ENCODE measurements at regions not wholly inside any gene's neighbourhood (a gene's known extent, or its start where the extent isn't known, plus 50 kb on each side); places are given as distances from the start of the nearest gene placed in this dataset.
A peak's percentile ranks its signal among the peaks of the same experiment; 100 is the strongest.

DNA sequence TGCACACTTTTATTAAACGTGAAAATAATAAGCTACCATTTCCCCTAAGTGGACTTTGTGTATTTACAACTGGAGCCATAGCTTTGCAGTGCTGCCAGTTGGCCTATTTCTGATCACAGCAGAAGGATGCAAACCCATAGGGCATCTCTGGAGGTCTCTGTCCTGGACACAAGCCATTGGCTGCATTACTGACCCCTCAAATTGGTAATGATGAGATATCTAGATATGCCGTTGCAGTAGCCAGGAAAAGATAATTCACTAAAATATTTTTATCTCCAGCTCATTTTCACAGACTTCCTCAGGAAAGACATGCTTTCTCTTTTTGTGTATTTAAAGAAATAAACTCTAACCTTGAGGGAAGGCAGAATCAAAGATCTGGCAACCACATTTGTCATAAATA is 182.5 kb downstream of the TDRD15 start:
- 52% methylated on average over 2 of the region's 2 CpGs for WGBS

DNA sequence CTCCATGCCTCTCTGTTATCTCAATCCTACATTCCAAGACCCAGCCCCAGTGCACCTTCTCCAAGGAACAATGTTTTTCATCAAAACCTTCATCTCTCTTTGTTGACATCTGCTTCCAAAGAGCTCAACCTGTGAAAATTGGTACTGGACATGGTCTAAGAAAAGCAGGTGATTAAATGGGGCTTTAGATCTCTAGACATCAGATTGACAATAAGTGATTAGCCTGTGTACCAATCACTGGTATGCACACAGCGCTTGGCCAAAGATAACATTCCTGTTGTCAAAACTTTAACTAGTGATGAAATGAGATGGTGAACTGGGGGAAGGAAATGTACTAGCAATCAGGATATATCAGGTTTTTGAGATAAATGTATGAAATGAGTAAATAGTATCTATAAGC is 183.3 kb downstream of the TDRD15 start:
- no peak for DNase-seq (ENCODE audit: extremely low spot score)
- H3K4me3 ChIP-seq (ENCODE audit: low read depth, low read length), result no peak overlapping the region
- WGBS, result 91% methylated on average over 1 of the region's 1 CpG
- no peaks in the 10 kb centered on the region for H3K36me3 ChIP-seq (ENCODE audit: insufficient read depth)
- no peak overlapping the region for H3K27ac ChIP-seq (ENCODE audit: low read depth)
- H3K4me1 ChIP-seq (ENCODE audit: insufficient read depth), result no peaks in the 10 kb centered on the region

More for the DNA sequence above, 182.5 kb downstream of the TDRD15 start:
- Histone ChIP-seq H3K36me3 (ENCODE audit: insufficient read depth) (no peaks in the 10 kb centered on the region), H3K4me1 (ENCODE audit: insufficient read depth) (no peaks in the 10 kb centered on the region), H3K4me3 (ENCODE audit: low read depth, low read length) (no peak overlapping the region), H3K27ac (ENCODE audit: low read depth) (no peak overlapping the region)
- DNase-seq (ENCODE audit: extremely low spot score), result no peak

DNA sequence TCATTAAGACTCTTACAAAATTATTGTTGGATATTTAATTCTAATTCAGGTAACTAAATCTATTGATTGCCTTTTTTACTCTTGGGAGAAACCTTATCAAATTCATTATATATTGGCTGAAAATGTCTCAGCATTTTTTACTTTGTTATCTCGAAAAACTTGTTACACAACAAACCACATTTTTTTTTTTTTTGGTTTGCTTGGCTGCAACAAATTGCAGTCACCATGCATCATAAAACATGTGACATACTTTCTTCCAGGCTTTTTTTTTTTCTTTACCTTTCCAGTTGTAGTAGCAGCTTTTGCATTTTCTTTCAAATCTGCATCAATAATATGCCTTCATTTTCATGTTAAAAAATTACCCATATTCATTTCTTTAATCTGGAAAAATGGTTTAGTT is 186.7 kb downstream of the TDRD15 start:
- no peaks in the 10 kb centered on the region for H3K4me1 ChIP-seq (ENCODE audit: insufficient read depth)

DNA sequence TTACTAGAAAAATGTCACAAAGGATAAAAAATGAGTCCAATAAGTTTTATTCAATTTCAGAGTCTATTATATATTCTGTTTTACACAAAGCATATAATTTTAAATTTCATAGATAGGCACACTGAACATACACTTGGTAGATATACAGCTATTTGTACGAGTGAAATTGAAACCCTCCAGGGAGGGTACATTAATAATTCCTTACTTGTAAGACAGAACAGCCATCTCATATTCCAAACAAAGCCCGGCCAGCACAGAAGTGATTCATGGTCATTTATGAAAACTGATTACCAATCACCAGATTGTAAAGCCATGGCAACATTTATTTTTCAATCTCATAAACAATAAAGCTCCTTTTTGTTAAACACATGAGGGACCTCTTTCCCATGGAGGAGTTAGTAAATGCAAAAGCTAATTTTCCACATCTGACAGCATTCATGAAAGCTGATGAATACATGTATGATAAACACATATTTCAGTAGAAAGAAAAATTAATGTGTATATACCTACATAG is 190.6 kb downstream of the TDRD15 start:
- peak; percentile 14 for DNase-seq (ENCODE audit: extremely low spot score)
- H3K4me1 ChIP-seq (ENCODE audit: insufficient read depth), result no peaks in the 10 kb centered on the region
- H3K36me3 ChIP-seq (ENCODE audit: insufficient read depth), result peaks cover 1% of the 10 kb centered on the region
- WGBS, result 70% methylated on average over 2 of the region's 2 CpGs
- H3K27ac ChIP-seq (ENCODE audit: low read depth), result no peak overlapping the region
- H3K4me3 ChIP-seq (ENCODE audit: low read depth, low read length), result no peak overlapping the region

More for the DNA sequence above, 186.7 kb downstream of the TDRD15 start:
- DNase-seq (ENCODE audit: extremely low spot score), result no peak
- WGBS, result 62% methylated on average over 1 of the region's 1 CpG
- no peak overlapping the region for H3K27ac ChIP-seq (ENCODE audit: low read depth)
- peaks cover 1% of the 10 kb centered on the region for H3K36me3 ChIP-seq (ENCODE audit: insufficient read depth)
- H3K4me3 ChIP-seq (ENCODE audit: low read depth, low read length), result no peak overlapping the region

GRCh38 chr2:21317131-21317530 is 193.4 kb downstream of the TDRD15 start:
- no peak overlapping the region for H3K27ac ChIP-seq (ENCODE audit: low read depth)
- no peak overlapping the region for H3K4me3 ChIP-seq (ENCODE audit: low read depth, low read length)
- peaks cover 1% of the 10 kb centered on the region for H3K36me3 ChIP-seq (ENCODE audit: insufficient read depth)
- WGBS, result 28% methylated on average over 10 of the region's 10 CpGs
- H3K4me1 ChIP-seq (ENCODE audit: insufficient read depth), result no peaks in the 10 kb centered on the region
- DNase-seq (ENCODE audit: extremely low spot score), result no peak

DNA sequence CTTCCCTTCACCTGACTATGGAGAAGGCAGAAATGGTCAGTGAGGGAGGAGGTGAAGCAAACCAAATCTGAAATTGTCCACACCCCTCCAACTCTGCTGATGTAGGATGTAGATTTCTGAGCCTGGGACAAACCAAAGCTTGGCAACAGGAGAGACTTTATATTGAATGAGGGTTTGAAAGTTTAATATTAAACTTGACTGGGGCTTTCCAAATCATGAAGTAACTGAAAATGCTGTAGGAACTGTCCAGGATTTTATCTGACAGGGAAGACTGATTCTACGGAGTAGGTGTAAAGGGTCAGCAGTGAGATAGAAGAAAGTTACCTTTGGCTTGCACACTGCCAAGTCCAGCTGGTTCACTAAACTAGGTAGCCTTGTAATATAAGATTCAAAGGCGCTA is 194.5 kb downstream of the TDRD15 start:
- no peak for DNase-seq (ENCODE audit: extremely low spot score)

DNA sequence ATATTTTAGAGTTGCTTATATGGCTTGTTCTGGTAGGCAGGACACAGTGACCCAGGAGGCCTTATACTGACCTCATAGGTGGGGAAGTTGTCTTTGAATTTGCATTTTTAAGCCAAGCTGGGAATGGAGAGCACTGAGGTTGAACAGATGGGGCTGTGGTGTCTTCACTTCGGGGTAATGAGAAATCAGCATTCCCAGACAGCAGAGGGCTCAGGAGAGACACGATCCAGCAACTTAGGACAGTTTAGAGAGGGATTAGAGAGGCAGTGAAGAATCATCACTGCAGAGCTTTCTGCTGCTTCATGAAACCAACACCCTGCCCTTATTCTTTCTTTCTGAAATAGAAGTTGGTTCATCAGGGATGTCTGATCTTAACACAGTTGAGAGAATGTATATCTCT is 202.4 kb downstream of the TDRD15 start:
- Histone ChIP-seq H3K4me1 (ENCODE audit: insufficient read depth) (no peaks in the 10 kb centered on the region), H3K4me3 (ENCODE audit: low read depth, low read length) (no peak overlapping the region), H3K36me3 (ENCODE audit: insufficient read depth) (peaks cover 1% of the 10 kb centered on the region), H3K27ac (ENCODE audit: low read depth) (no peak overlapping the region)
- no peak for DNase-seq (ENCODE audit: extremely low spot score)
- WGBS, result 32% methylated on average over 2 of the region's 2 CpGs

More for the DNA sequence above, 194.5 kb downstream of the TDRD15 start:
- H3K4me3 ChIP-seq (ENCODE audit: low read depth, low read length), result no peak overlapping the region
- H3K27ac ChIP-seq (ENCODE audit: low read depth), result no peak overlapping the region
- no peaks in the 10 kb centered on the region for H3K4me1 ChIP-seq (ENCODE audit: insufficient read depth)
- WGBS, result 88% methylated on average over 2 of the region's 2 CpGs
- peaks cover 1% of the 10 kb centered on the region for H3K36me3 ChIP-seq (ENCODE audit: insufficient read depth)

DNA sequence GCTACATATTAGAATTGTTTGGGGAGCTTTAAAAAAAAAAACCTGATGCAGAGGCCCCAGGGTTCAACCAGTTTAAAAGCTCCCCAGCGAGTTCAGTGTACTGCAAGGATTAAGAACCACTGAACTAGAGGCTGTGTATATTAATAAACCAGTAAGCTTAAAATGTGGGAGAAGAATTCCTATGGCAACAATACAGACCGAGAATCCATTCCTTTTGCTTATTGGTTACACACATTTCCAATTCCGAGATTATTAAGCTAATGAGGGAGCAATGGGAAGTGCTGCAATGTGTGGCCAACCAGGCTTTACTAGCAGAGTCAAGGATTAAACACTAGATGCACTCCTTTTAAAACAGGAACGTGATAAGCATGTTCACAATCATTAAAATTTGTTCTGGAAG is 204.4 kb downstream of the TDRD15 start:
- WGBS, result 52% methylated on average over 4 of the region's 4 CpGs
- Histone ChIP-seq H3K4me3 (ENCODE audit: low read depth, low read length) (no peak overlapping the region), H3K36me3 (ENCODE audit: insufficient read depth) (peaks cover 1% of the 10 kb centered on the region), H3K27ac (ENCODE audit: low read depth) (no peak overlapping the region), H3K4me1 (ENCODE audit: insufficient read depth) (no peaks in the 10 kb centered on the region)
- no peak for DNase-seq (ENCODE audit: extremely low spot score)

GRCh38 chr2:21330786-21331391 is 207.1 kb downstream of the TDRD15 start:
- peaks cover 1% of the 10 kb centered on the region for H3K36me3 ChIP-seq (ENCODE audit: insufficient read depth)
- no peak overlapping the region for H3K27ac ChIP-seq (ENCODE audit: low read depth)
- 70% methylated on average over 5 of the region's 5 CpGs for WGBS
- H3K4me3 ChIP-seq (ENCODE audit: low read depth, low read length), result no peak overlapping the region
- no peaks in the 10 kb centered on the region for H3K4me1 ChIP-seq (ENCODE audit: insufficient read depth)
- no peak for DNase-seq (ENCODE audit: extremely low spot score)

GRCh38 chr2:21331625-21332370 is 208.0 kb downstream of the TDRD15 start:
- Histone ChIP-seq H3K4me3 (ENCODE audit: low read depth, low read length) (no peak overlapping the region), H3K27ac (ENCODE audit: low read depth) (no peak overlapping the region), H3K4me1 (ENCODE audit: insufficient read depth) (no peaks in the 10 kb centered on the region), H3K36me3 (ENCODE audit: insufficient read depth) (peaks cover 1% of the 10 kb centered on the region)
- 79% methylated on average over 3 of the region's 3 CpGs for WGBS
- no peak for DNase-seq (ENCODE audit: extremely low spot score)

GRCh38 chr2:21332993-21333625 is 209.3 kb downstream of the TDRD15 start:
- WGBS, result 77% methylated on average over 5 of the region's 5 CpGs
- no peak for DNase-seq (ENCODE audit: extremely low spot score)
- H3K4me3 ChIP-seq (ENCODE audit: low read depth, low read length), result no peak overlapping the region
- H3K27ac ChIP-seq (ENCODE audit: low read depth), result no peak overlapping the region
- H3K36me3 ChIP-seq (ENCODE audit: insufficient read depth), result peaks cover 1% of the 10 kb centered on the region
- no peaks in the 10 kb centered on the region for H3K4me1 ChIP-seq (ENCODE audit: insufficient read depth)

- Histone ChIP-seq H3K4me1 (ENCODE audit: insufficient read depth) (no peaks in the 10 kb centered on the region), H3K4me3 (ENCODE audit: low read depth, low read length) (no peak overlapping the region), H3K36me3 (ENCODE audit: insufficient read depth) (peaks cover 1% of the 10 kb centered on the region), H3K27ac (ENCODE audit: low read depth) (no peak overlapping the region)
- DNase-seq (ENCODE audit: extremely low spot score), result no peak
- 48% methylated on average over 2 of the region's 2 CpGs for WGBS
Measured at GRCh38 chr2:21333684-21334083, 209.9 kb downstream of the TDRD15 start.

DNA sequence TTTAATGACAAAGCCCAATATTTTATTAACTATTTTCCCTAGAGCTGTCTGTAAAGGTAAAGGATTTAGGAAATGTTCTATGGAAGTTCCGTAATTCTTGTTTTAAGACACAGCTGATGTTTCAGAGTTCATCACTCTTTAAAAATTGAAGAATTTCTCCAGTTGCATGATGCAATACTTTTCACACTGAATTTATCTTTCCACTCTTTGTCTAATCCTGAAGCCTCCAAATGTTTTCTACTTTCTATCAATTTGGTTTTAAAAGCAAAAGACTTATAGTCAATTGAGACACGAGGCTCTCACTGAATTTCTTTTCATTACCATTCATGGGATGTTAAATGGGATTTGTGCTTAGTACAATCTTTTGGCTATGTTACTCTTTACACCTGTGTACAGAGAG is 223.2 kb downstream of the TDRD15 start:
- no peak for DNase-seq (ENCODE audit: extremely low spot score)
- no peak overlapping the region for H3K4me3 ChIP-seq (ENCODE audit: low read depth, low read length)
- no peaks in the 10 kb centered on the region for H3K4me1 ChIP-seq (ENCODE audit: insufficient read depth)
- H3K36me3 ChIP-seq (ENCODE audit: insufficient read depth), result no peaks in the 10 kb centered on the region
- no peak overlapping the region for H3K27ac ChIP-seq (ENCODE audit: low read depth)
- WGBS, result 94% methylated on average over 2 of the region's 2 CpGs

All from urinary bladder (tissue), 3 donors.